Right lobe of liver (tissue), 4 donors: ENCODE measurements at regions not wholly inside any gene's neighbourhood (a gene's known extent, or its start where the extent isn't known, plus 50 kb on each side); places are given as distances from the start of the nearest gene placed in this dataset.

Experiments
- POLR2A ChIP-seq: fragments of 450-650 bp; IDR thresholded peaks from one replicate; pipeline ENCODE4 v1.6.1; 2017; ENCODE audit warnings: antibody characterized with exemption, mild to moderate bottlenecking
- TF ChIP-seq, protein P1 (sequence below), 4 donors: fragments of 200-600 bp in 3 of 4; fragments of 450-650 bp in 1 of 4; IDR thresholded peaks; one replicate each; pipeline versions ENCODE4 v1.5.1 to v1.8.0; 2016 to 2022; ENCODE audit warnings: antibody characterized with exemption in 4 of 4, mild to moderate bottlenecking in 2 of 4
- donor health status: DM: no; HTN: no; CAD: no.
- donor health status: DM: no; HTN: no; CAD: no.
- donor health status: DM: no; HTN: yes; CAD: no.

DNA sequence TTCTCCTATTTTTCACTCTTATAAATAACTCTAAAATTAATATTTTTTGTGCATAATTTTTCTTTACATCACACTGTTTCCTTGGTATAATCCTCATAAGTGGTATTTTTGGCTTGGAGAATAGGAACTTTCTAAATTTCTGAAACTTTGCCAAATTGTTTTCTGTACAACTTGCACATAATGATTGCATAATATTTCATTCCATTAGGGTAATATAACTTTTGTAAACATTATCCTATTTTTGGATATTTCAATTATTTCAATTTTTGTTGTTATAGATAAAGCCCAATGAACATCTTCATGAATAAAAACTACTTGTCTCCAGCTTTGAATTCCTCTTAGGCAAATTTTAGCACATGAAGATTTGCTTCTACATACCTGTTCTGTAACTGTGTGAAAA lies 135.9 kb downstream of the ELAPOR2 start:
- TF ChIP-seq, protein P1, sequence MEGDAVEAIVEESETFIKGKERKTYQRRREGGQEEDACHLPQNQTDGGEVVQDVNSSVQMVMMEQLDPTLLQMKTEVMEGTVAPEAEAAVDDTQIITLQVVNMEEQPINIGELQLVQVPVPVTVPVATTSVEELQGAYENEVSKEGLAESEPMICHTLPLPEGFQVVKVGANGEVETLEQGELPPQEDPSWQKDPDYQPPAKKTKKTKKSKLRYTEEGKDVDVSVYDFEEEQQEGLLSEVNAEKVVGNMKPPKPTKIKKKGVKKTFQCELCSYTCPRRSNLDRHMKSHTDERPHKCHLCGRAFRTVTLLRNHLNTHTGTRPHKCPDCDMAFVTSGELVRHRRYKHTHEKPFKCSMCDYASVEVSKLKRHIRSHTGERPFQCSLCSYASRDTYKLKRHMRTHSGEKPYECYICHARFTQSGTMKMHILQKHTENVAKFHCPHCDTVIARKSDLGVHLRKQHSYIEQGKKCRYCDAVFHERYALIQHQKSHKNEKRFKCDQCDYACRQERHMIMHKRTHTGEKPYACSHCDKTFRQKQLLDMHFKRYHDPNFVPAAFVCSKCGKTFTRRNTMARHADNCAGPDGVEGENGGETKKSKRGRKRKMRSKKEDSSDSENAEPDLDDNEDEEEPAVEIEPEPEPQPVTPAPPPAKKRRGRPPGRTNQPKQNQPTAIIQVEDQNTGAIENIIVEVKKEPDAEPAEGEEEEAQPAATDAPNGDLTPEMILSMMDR (IDR thresholded peaks at IDR 0.05): no peak
- no peak for TF ChIP-seq POLR2A
